ENCODE measurements at regions not wholly inside any gene's neighbourhood (a gene's known extent, or its start where the extent isn't known, plus 50 kb on each side); places are given as distances from the start of the nearest gene placed in this dataset.
"Not testable (repeated sequence)": the region's sequence is repeated elsewhere in the genome, so short reads cannot be mapped to it uniquely, and the experiment has no call there.

DNA sequence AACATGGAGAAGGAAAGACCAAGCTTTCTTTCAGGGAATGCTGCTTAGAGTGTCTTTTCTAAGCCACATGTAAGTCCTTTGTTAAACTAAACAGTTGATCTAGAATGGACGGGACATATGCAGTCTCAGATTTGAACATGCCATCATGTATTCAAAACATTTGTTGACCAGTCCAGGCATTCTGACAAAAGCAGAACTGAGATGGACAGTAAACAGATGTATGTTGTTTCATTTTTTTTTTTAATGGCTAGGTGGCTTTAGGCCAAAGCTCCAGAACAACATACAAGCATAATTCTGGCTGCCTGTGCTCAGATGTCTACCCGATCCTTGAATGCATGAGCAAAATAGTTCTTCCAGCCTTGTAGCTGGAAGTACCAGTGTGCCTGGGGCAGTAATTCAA is 1211.4 kb upstream of the FAM98A start:
- H3K36me3 ChIP-seq (ENCODE audit: insufficient read depth, low read length), result no peaks in the 10 kb centered on the region
- no peaks in the 10 kb centered on the region for H3K27me3 ChIP-seq (ENCODE audit: control insufficient read depth in 1 of 2, insufficient read depth in 2 of 2, low read length in 2 of 2)
- no peaks in the 10 kb centered on the region for H3K9me3 ChIP-seq (ENCODE audit: low read length)
- H3K27ac ChIP-seq (ENCODE audit: low read depth, low read length), result no peak overlapping the region
- H3K9ac ChIP-seq (ENCODE audit: low read length), result no peak overlapping the region
- H3K4me3 ChIP-seq (ENCODE audit: low read depth in 1 of 2, low read length in 2 of 2), result no peak overlapping the region
- no peaks in the 10 kb centered on the region for H3K4me1 ChIP-seq (ENCODE audit: insufficient read depth, low read length)

DNA sequence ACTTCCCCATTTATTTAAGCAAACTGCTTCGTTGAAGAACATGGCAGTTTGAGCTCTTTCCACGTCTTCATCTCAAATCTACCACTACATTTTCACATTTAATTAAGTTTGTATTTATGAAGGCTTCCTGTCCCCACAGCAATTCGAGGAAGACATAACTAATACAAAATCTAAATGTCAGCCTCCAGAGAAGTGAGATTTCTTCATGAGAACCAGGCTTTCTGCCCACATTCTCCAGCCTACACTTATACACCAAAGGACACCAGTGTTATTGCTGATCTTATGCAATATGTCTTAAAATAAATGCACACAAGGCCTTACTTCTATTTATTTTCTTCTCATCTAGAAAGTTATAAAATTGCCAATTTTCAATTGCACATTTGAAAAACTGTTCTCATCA is 1209.3 kb upstream of the FAM98A start:
- Histone ChIP-seq H3K4me1 (ENCODE audit: insufficient read depth, low read length) (no peaks in the 10 kb centered on the region), H3K9me3 (ENCODE audit: low read length) (no peaks in the 10 kb centered on the region), H3K27ac (ENCODE audit: low read depth, low read length) (no peak overlapping the region), H3K4me3 (ENCODE audit: low read depth in 1 of 2, low read length in 2 of 2) (no peak overlapping the region), H3K36me3 (ENCODE audit: insufficient read depth, low read length) (no peaks in the 10 kb centered on the region), H3K27me3 (ENCODE audit: control insufficient read depth in 1 of 2, insufficient read depth in 2 of 2, low read length in 2 of 2) (no peaks in the 10 kb centered on the region), H3K9ac (ENCODE audit: low read length) (no peak overlapping the region)

DNA sequence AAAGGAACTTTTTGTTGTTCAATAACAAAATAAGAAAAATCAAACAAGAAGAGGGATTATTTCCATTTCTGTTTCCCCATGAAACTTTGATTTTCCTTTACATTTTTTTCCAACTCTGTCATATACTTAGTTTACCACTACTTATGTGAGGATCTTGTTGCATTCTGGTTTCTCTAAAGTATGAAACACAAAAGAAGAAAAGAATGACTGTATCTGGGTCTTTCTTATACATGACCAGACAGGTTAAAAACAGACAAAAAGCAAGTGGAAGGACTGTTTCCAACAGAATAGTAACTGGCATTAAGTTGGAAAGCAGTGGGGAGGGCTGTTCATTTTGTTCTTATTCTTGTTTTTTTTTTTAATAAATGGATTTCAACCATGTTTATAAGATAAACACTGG is 1207.8 kb upstream of the FAM98A start:
- no peaks in the 10 kb centered on the region for H3K9me3 ChIP-seq (ENCODE audit: low read length)
- H3K4me1 ChIP-seq (ENCODE audit: insufficient read depth, low read length), result no peaks in the 10 kb centered on the region
- H3K9ac ChIP-seq (ENCODE audit: low read length), result no peak overlapping the region
- H3K4me3 ChIP-seq (ENCODE audit: low read depth in 1 of 2, low read length in 2 of 2), result no peak overlapping the region
- no peaks in the 10 kb centered on the region for H3K27me3 ChIP-seq (ENCODE audit: control insufficient read depth in 1 of 2, insufficient read depth in 2 of 2, low read length in 2 of 2)
- H3K27ac ChIP-seq (ENCODE audit: low read depth, low read length), result no peak overlapping the region
- no peaks in the 10 kb centered on the region for H3K36me3 ChIP-seq (ENCODE audit: insufficient read depth, low read length)

DNA sequence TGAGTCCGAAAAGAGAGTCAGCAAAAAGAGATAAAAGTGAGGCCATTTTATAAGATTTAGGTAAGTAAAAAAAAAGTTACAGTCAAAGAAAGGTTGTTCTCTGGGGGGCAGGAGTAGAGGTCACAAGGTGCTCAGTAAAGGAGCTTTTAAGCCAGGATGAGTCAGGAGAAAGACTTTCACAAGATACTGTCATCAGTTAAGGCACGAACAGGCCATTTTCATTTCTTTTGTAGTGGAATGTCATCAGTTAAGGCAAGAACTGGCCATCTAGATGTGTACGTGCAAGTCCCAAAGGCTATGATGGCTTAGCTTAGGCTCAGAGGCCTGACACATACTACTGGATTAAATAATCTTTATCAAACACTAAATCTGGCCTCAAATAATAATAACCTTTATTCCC is 1207.3 kb upstream of the FAM98A start:
- Histone ChIP-seq H3K27me3 (ENCODE audit: control insufficient read depth in 1 of 2, insufficient read depth in 2 of 2, low read length in 2 of 2) (no peaks in the 10 kb centered on the region), H3K9ac (ENCODE audit: low read length) (no peak overlapping the region), H3K4me3 (ENCODE audit: low read depth in 1 of 2, low read length in 2 of 2) (no peak overlapping the region), H3K4me1 (ENCODE audit: insufficient read depth, low read length) (no peaks in the 10 kb centered on the region), H3K9me3 (ENCODE audit: low read length) (no peaks in the 10 kb centered on the region), H3K27ac (ENCODE audit: low read depth, low read length) (no peak overlapping the region), H3K36me3 (ENCODE audit: insufficient read depth, low read length) (no peaks in the 10 kb centered on the region)

DNA sequence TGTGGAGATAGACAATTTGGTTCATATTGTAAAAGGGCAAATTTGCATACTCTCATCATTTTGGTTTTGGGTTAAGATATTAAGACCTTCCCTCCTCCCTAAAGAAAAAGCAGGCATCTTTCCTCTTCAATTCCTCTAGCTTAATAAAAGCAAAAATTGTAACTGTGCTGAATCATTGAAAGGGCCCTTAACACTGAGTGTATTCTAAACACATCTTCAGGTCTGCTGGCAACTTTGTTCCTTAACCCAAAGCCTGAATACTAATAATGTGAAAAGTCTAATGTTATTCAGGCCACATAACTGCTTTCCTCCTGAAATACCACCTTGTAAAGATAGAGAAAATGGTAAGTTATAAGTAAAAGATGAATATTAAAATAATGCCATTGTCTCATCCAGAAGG is 1200.5 kb upstream of the FAM98A start:
- Histone ChIP-seq H3K4me3 (ENCODE audit: low read depth in 1 of 2, low read length in 2 of 2) (no peak overlapping the region), H3K9me3 (ENCODE audit: low read length) (no peaks in the 10 kb centered on the region), H3K27me3 (ENCODE audit: control insufficient read depth in 1 of 2, insufficient read depth in 2 of 2, low read length in 2 of 2) (no peaks in the 10 kb centered on the region), H3K36me3 (ENCODE audit: insufficient read depth, low read length) (no peaks in the 10 kb centered on the region), H3K27ac (ENCODE audit: low read depth, low read length) (no peak overlapping the region), H3K4me1 (ENCODE audit: insufficient read depth, low read length) (no peaks in the 10 kb centered on the region), H3K9ac (ENCODE audit: low read length) (no peak overlapping the region)

DNA sequence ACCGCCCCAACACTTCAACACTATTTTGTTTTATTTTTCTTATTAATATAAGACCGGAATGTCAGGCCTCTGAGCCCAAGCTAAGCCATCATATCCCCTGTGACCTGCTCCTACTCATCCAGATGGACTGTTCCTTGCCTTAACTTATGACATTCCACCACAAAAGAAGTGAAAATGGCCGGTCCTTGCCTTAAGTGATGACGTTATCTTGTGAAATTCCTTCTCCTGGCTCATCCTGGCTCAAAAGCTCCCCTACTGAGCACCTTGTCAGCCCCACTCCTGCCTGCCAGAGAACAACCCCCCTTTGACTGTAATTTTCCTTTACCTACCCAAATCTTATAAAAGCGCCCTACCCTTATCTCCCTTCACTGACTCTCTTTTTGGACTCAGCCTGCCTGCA is 1196.5 kb upstream of the FAM98A start:
- not testable (repeated sequence) for H3K36me3 ChIP-seq (ENCODE audit: insufficient read depth, low read length); H3K27ac ChIP-seq (ENCODE audit: low read depth, low read length); H3K27me3 ChIP-seq (ENCODE audit: control insufficient read depth in 1 of 2, insufficient read depth in 2 of 2, low read length in 2 of 2)

DNA sequence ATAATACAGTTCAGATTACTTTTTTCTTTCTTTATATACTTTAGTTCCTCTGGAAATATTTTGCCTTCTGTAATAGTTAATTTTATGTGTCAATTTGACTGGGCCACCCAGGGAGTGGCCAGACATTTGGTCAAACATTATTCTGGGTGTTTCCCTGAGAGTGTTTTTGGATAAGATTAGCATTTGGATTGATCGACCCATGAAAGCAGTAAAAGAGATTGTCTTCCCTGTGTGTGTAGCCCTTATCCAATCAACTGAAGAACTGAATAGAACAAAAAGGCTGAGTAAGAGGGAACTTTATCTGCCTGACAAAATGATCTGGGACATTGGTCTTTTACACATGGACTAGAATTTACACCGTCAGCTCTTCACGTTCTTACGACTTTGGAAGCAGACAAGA is 1190.1 kb upstream of the FAM98A start:
- H3K9ac ChIP-seq (ENCODE audit: low read length), result no peak overlapping the region
- H3K36me3 ChIP-seq (ENCODE audit: insufficient read depth, low read length), result no peaks in the 10 kb centered on the region
- H3K27me3 ChIP-seq (ENCODE audit: control insufficient read depth in 1 of 2, insufficient read depth in 2 of 2, low read length in 2 of 2), result no peaks in the 10 kb centered on the region
- no peaks in the 10 kb centered on the region for H3K4me1 ChIP-seq (ENCODE audit: insufficient read depth, low read length)
- H3K27ac ChIP-seq (ENCODE audit: low read depth, low read length), result no peak overlapping the region
- no peaks in the 10 kb centered on the region for H3K9me3 ChIP-seq (ENCODE audit: low read length)
- no peak overlapping the region for H3K4me3 ChIP-seq (ENCODE audit: low read depth in 1 of 2, low read length in 2 of 2)

More for the DNA sequence above, 1196.5 kb upstream of the FAM98A start:
- H3K4me3 ChIP-seq (ENCODE audit: low read depth in 1 of 2, low read length in 2 of 2); H3K4me1 ChIP-seq (ENCODE audit: insufficient read depth, low read length); H3K9ac ChIP-seq (ENCODE audit: low read length); H3K9me3 ChIP-seq (ENCODE audit: low read length): not testable (repeated sequence)

DNA sequence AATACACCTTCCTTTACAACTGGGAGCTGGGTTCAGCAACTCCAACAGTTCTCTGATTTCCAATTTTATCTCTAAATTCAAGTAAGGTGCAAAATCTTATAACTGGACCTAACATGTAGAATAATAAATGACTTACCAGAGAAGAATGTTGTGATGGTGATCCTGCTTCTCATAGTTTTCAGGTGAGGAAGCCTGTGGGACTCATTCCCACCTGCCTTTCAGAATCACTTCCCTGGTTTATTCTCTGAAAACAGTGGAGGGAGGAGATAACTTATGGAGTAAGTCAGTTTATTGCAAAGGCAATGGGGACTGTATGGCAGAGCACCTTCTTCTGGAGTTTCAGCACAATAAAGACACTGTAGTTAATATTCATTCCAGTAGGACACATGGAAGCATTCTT is 1188.2 kb upstream of the FAM98A start:
- H3K36me3 ChIP-seq (ENCODE audit: insufficient read depth, low read length), result no peaks in the 10 kb centered on the region
- H3K9me3 ChIP-seq (ENCODE audit: low read length), result no peaks in the 10 kb centered on the region
- no peak overlapping the region for H3K27ac ChIP-seq (ENCODE audit: low read depth, low read length)
- H3K4me3 ChIP-seq (ENCODE audit: low read depth in 1 of 2, low read length in 2 of 2), result no peak overlapping the region
- no peak overlapping the region for H3K9ac ChIP-seq (ENCODE audit: low read length)
- no peaks in the 10 kb centered on the region for H3K4me1 ChIP-seq (ENCODE audit: insufficient read depth, low read length)
- H3K27me3 ChIP-seq (ENCODE audit: control insufficient read depth in 1 of 2, insufficient read depth in 2 of 2, low read length in 2 of 2), result no peaks in the 10 kb centered on the region

DNA sequence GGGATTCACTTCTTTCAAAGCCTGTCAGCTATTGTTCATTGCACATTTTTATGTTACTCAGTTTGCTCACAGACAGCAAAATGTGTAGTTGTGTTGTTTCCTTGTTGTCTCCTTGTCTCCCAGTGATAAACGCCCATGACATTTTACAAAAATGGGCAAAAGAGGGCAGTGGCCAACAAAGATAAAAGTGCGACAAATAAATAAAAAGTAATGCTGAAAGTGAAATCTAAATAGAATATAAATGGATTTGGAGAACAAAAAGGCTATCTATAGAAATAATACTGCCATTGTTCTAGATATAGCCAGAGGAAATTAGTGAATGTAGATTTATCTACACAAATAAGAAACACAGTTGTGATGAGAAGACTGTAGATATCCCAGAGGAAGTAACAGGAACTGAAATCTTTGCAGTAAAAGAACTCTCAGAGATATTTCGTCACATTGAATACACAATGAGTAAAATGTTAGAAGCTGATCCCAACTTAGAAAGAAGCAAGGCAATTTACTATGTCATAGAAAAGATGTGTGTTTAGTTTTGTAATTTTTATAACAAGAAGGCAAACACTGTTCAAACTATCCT is 1186.2 kb upstream of the FAM98A start:
- no peaks in the 10 kb centered on the region for H3K36me3 ChIP-seq (ENCODE audit: insufficient read depth, low read length)
- H3K9me3 ChIP-seq (ENCODE audit: low read length), result no peaks in the 10 kb centered on the region
- no peak overlapping the region for H3K9ac ChIP-seq (ENCODE audit: low read length)
- no peaks in the 10 kb centered on the region for H3K4me1 ChIP-seq (ENCODE audit: insufficient read depth, low read length)
- H3K4me3 ChIP-seq (ENCODE audit: low read depth in 1 of 2, low read length in 2 of 2), result no peak overlapping the region
- no peak overlapping the region for H3K27ac ChIP-seq (ENCODE audit: low read depth, low read length)
- no peaks in the 10 kb centered on the region for H3K27me3 ChIP-seq (ENCODE audit: control insufficient read depth in 1 of 2, insufficient read depth in 2 of 2, low read length in 2 of 2)

DNA sequence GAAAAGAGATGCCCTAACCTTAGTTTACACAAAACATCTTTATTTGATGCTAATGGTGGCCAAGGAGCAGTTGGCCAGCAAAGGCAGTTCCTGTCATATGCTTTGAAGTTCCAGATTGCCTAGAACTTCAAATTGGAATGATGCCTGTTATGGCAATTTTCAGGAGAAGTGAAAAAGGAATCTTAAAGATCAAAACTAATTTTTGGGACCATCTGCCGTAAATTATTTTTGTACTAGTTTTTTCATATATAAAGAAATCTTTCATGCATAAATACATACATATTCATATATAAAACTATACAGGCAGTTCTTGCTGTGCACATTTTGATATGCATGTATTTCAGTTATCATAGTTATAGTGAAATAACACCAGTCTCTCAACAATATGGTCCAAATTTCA is 1185.6 kb upstream of the FAM98A start:
- no peak overlapping the region for H3K9ac ChIP-seq (ENCODE audit: low read length)
- H3K4me3 ChIP-seq (ENCODE audit: low read depth in 1 of 2, low read length in 2 of 2), result no peak overlapping the region
- H3K27ac ChIP-seq (ENCODE audit: low read depth, low read length), result no peak overlapping the region
- no peaks in the 10 kb centered on the region for H3K4me1 ChIP-seq (ENCODE audit: insufficient read depth, low read length)
- no peaks in the 10 kb centered on the region for H3K9me3 ChIP-seq (ENCODE audit: low read length)
- H3K27me3 ChIP-seq (ENCODE audit: control insufficient read depth in 1 of 2, insufficient read depth in 2 of 2, low read length in 2 of 2), result no peaks in the 10 kb centered on the region
- no peaks in the 10 kb centered on the region for H3K36me3 ChIP-seq (ENCODE audit: insufficient read depth, low read length)

DNA sequence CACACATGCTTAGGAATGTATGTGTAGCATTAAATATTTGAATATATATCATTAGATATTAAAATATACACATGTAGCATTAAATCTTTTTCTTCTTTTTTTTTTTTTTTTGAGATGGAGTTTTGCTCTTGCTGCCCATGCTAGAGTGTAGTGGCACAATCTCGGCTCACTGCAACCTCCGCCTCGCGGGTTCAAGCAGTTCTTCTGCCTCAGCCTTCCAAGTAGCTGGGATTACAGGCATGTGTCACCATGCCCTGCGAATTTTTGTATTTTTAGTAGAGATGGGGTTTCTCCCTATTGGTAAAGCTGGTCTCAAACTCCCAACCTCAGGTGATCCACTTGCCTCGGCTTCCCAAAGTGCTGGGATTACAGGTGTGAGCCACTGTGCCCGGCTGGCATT is 1151.6 kb upstream of the FAM98A start:
- not testable (repeated sequence) for H3K9me3 ChIP-seq (ENCODE audit: low read length); H3K4me1 ChIP-seq (ENCODE audit: insufficient read depth, low read length); H3K36me3 ChIP-seq (ENCODE audit: insufficient read depth, low read length); H3K9ac ChIP-seq (ENCODE audit: low read length); H3K4me3 ChIP-seq (ENCODE audit: low read depth in 1 of 2, low read length in 2 of 2); H3K27me3 ChIP-seq (ENCODE audit: control insufficient read depth in 1 of 2, insufficient read depth in 2 of 2, low read length in 2 of 2); H3K27ac ChIP-seq (ENCODE audit: low read depth, low read length)

DNA sequence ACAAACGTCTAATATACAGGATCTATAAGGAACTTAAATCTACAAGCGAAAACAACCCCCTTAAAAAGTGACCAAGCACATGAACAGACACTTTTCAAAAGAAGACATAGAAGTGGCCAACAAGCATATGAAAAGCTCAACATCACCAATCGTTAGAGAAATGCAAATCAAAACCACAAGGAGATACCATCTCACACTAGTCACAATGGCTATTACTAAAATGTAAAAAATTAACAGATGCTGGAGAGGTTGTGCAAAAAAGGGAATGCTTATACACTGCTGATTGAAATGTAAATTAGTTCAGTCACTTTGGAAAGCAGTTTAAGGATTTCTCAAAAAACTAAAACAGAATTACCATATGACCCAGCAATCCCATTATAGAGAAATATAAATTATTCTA is 1148.5 kb upstream of the FAM98A start:
- Histone ChIP-seq H3K9me3 (ENCODE audit: low read length) (no peaks in the 10 kb centered on the region), H3K27me3 (ENCODE audit: control insufficient read depth in 1 of 2, insufficient read depth in 2 of 2, low read length in 2 of 2) (no peaks in the 10 kb centered on the region), H3K27ac (ENCODE audit: low read depth, low read length) (no peak overlapping the region), H3K36me3 (ENCODE audit: insufficient read depth, low read length) (no peaks in the 10 kb centered on the region), H3K9ac (ENCODE audit: low read length) (no peak overlapping the region), H3K4me3 (ENCODE audit: low read depth in 1 of 2, low read length in 2 of 2) (no peak overlapping the region), H3K4me1 (ENCODE audit: insufficient read depth, low read length) (no peaks in the 10 kb centered on the region)

Measured in muscle layer of colon (tissue), 2 donors.